LNCaP clone FGC (cell line): ENCODE measurements at regions not wholly inside any gene's neighbourhood (a gene's known extent, or its start where the extent isn't known, plus 50 kb on each side); places are given as distances from the start of the nearest gene placed in this dataset.

Experiments
- DNase-seq: peaks from one replicate; pipeline ENCODE4 v3.0.0-alpha.2; 2011; ENCODE audit warnings: low read depth
- H3K4me3 ChIP-seq: 2 replicates; pipeline ENCODE4 v1.5.1; 2011; ENCODE audit warnings: mild to moderate bottlenecking, low read depth, low read length, control low read depth
- CTCF ChIP-seq: IDR thresholded peaks from 2 replicates; pipeline ENCODE4 v1.5.1; 2012; ENCODE audit warnings: mild to moderate bottlenecking; ENCODE audit not compliant: control insufficient read depth, insufficient read depth; ENCODE audit errors: extremely low read depth

GRCh38 chr10:3848005-3848774, 63.2 kb upstream of the KLF6 start:
- no peak for TF ChIP-seq CTCF
- H3K4me3 ChIP-seq: no peak overlapping the region
- no peak for DNase-seq

GRCh38 chr10:3846736-3847135, 61.7 kb upstream of the KLF6 start:
- no peak for TF ChIP-seq CTCF

GRCh38 chr10:3844491-3845025, 59.5 kb upstream of the KLF6 start:
- no peak overlapping the region for H3K4me3 ChIP-seq
- no peak for TF ChIP-seq CTCF
- no peak for DNase-seq

More at GRCh38 chr10:3846736-3847135, 61.7 kb upstream of the KLF6 start:
- no peak overlapping the region for H3K4me3 ChIP-seq
- no peak for DNase-seq

GRCh38 chr10:3838460-3839437, 53.7 kb upstream of the KLF6 start:
- TF ChIP-seq CTCF: no peak
- H3K4me3 ChIP-seq: no peak overlapping the region
- DNase-seq: no peak

- no peak for TF ChIP-seq CTCF
- H3K4me3 ChIP-seq: no peak overlapping the region
- DNase-seq: no peak
These were observed 52.8 kb upstream of the KLF6 start for GRCh38 chr10:3837647-3838459.

- DNase-seq: no peak
- no peak for TF ChIP-seq CTCF
- H3K4me3 ChIP-seq: no peak overlapping the region
These were observed 51.3 kb upstream of the KLF6 start for GRCh38 chr10:3836222-3836820.
